SK-N-SH treated with all-trans-retinoic acid at 6 μM for 48 hours (cell line): ENCODE measurements at regions not wholly inside any gene's neighbourhood (a gene's known extent, or its start where the extent isn't known, plus 50 kb on each side); places are given as distances from the start of the nearest gene placed in this dataset.

ENCODE experiments used
- CSDC2 ChIP-seq: fragments of 250-450 bp; sonication (Bioruptor Pico); IDR thresholded peaks from 2 replicates; pipeline ENCODE4 v1.5.0; 2020; ENCODE audit warnings: mild to moderate bottlenecking, moderate library complexity
- PATZ1 ChIP-seq: fragments of 250-450 bp; sonication (Bioruptor Pico); IDR thresholded peaks from 2 replicates; pipeline ENCODE4 v1.8.0; 2020; ENCODE audit warnings: mild to moderate bottlenecking, moderate library complexity, borderline replicate concordance
- SNAI2 ChIP-seq: fragments of 250-450 bp; sonication (Bioruptor Pico); IDR thresholded peaks from 2 replicates; pipeline ENCODE4 v1.5.0; 2020; ENCODE audit warnings: mild to moderate bottlenecking, moderate library complexity
- ZNF565 ChIP-seq: fragments of 450-650 bp; formaldehyde crosslinking; conservative IDR thresholded peaks from 2 replicates; pipeline ENCODE4 v1.5.0; 2020; ENCODE audit warnings: low read depth, mild to moderate bottlenecking, moderate library complexity

- TF ChIP-seq ZNF565 (CRISPR knock-in tag) (no peak), PATZ1 (CRISPR knock-in tag) (no peak), SNAI2 (CRISPR knock-in tag) (no peak), CSDC2 (CRISPR knock-in tag) (no peak)
Measured at GRCh38 chr14:27391331-27391730, 793.5 kb upstream of the NOVA1 start.
